Liver (tissue), 8 donors: ENCODE measurements at regions not wholly inside any gene's neighbourhood (a gene's known extent, or its start where the extent isn't known, plus 50 kb on each side); places are given as distances from the start of the nearest gene placed in this dataset.

Experiments
- DNase-seq: peaks from one replicate; pipeline ENCODE4 v3.0.0-alpha.2; 2017; ENCODE audit warnings: low spot score
- H3K27ac ChIP-seq, 2 donors: one replicate each; pipeline ENCODE4 v1.7.0; 2013; ENCODE audit warnings: inconsistent platforms in 2 of 2, low read length in 2 of 2, control low read depth in 1 of 2, low read depth in 1 of 2, mild to moderate bottlenecking in 1 of 2
- H3K27me3 ChIP-seq, 4 donors: one replicate each; pipeline versions ENCODE4 v1.6.1 to v1.7.0; 2013; ENCODE audit warnings: low read length in 3 of 4, inconsistent platforms in 1 of 4, mild to moderate bottlenecking in 1 of 4, moderate library complexity in 1 of 4; ENCODE audit not compliant: control insufficient read depth in 4 of 4, insufficient read depth in 4 of 4
- H3K36me3 ChIP-seq, 4 donors: one replicate each; pipeline versions ENCODE4 v1.6.1 to v1.7.0; 2013; ENCODE audit warnings: low read length in 3 of 4, mild to moderate bottlenecking in 3 of 4, low read depth in 1 of 4, moderate library complexity in 1 of 4; ENCODE audit not compliant: control insufficient read depth in 4 of 4, insufficient read depth in 3 of 4
- H3K4me1 ChIP-seq, 4 donors: one replicate each; pipeline versions ENCODE4 v1.6.1 to v1.7.0; 2013; ENCODE audit warnings: low read length in 3 of 4, mild to moderate bottlenecking in 3 of 4, moderate library complexity in 1 of 4; ENCODE audit not compliant: control insufficient read depth in 4 of 4, insufficient read depth in 4 of 4
- H3K4me3 ChIP-seq, 3 donors: one replicate each; pipeline versions ENCODE4 v1.6.1 to v1.7.0; 2013; ENCODE audit warnings: low read length in 3 of 3, control low read depth in 1 of 3, low read depth in 1 of 3, mild to moderate bottlenecking in 1 of 3
- H3K9ac ChIP-seq, 2 donors: one replicate each; pipeline ENCODE4 v1.7.0; 2013; ENCODE audit warnings: low read length in 2 of 2, mild to moderate bottlenecking in 2 of 2, moderate library complexity in 2 of 2, control low read depth in 1 of 2, low read depth in 1 of 2
- H3K9me3 ChIP-seq, 4 donors: one replicate each; pipeline versions ENCODE4 v1.6.1 to v1.7.0; 2013; ENCODE audit warnings: low read length in 3 of 4; ENCODE audit not compliant: control insufficient read depth in 4 of 4
- ATF3 ChIP-seq: IDR thresholded peaks from 2 replicates; pipeline ENCODE4 v1.6.1; 2016; ENCODE audit warnings: antibody characterized with exemption
- CTCF ChIP-seq: fragments of 150-350 bp; IDR thresholded peaks from 2 replicates; pipeline ENCODE4 v1.5.1; 2017; ENCODE audit warnings: improper control_type of control experiment, low read depth, low read length; ENCODE audit not compliant: missing input control
- EGR1 ChIP-seq, 2 donors: IDR thresholded peaks; 2 replicates each; pipeline ENCODE4 v1.6.1; 2016 to 2018; ENCODE audit warnings: antibody characterized with exemption in 2 of 2, low read depth in 2 of 2
- FOXA1 ChIP-seq: IDR thresholded peaks from 2 replicates; pipeline ENCODE4 v1.6.1; 2016; ENCODE audit warnings: antibody characterized with exemption
- FOXA2 ChIP-seq: IDR thresholded peaks from 2 replicates; pipeline ENCODE4 v1.6.1; 2016; ENCODE audit warnings: antibody characterized with exemption
- GABPA ChIP-seq, 2 donors: IDR thresholded peaks in 1 of 2; conservative IDR thresholded peaks in 1 of 2; 2 replicates each; pipeline ENCODE4 v1.6.1; 2016; ENCODE audit warnings: antibody characterized with exemption in 2 of 2, mild to moderate bottlenecking in 1 of 2, moderate library complexity in 1 of 2
- HNF4A ChIP-seq, 2 donors: conservative IDR thresholded peaks; 2 replicates each; pipeline ENCODE4 v1.6.1; 2016; ENCODE audit warnings: antibody characterized with exemption in 2 of 2, mild to moderate bottlenecking in 2 of 2
- HNF4G ChIP-seq: IDR thresholded peaks from 2 replicates; pipeline ENCODE4 v1.6.1; 2016; ENCODE audit warnings: antibody characterized with exemption
- JUND ChIP-seq, 2 donors: IDR thresholded peaks; 2 replicates each; pipeline ENCODE4 v1.6.1; 2016; ENCODE audit warnings: antibody characterized with exemption in 2 of 2
- MAX ChIP-seq: IDR thresholded peaks from 2 replicates; pipeline ENCODE4 v1.6.1; 2016; ENCODE audit warnings: antibody characterized with exemption
- NR2F2 ChIP-seq: IDR thresholded peaks from 2 replicates; pipeline ENCODE4 v1.6.1; 2016; ENCODE audit warnings: antibody characterized with exemption
- RAD21 ChIP-seq, 2 donors: IDR thresholded peaks; 2 replicates each; pipeline ENCODE4 v1.6.1; 2016; ENCODE audit warnings: antibody characterized with exemption in 2 of 2, mild to moderate bottlenecking in 2 of 2
- RXRA ChIP-seq, 2 donors: IDR thresholded peaks; 2 replicates each; pipeline ENCODE4 v1.6.1; 2017 to 2018; ENCODE audit warnings: antibody characterized with exemption in 2 of 2, mild to moderate bottlenecking in 1 of 2
- SP1 ChIP-seq: IDR thresholded peaks from 2 replicates; pipeline ENCODE4 v1.6.1; 2018; ENCODE audit warnings: antibody characterized with exemption, mild to moderate bottlenecking
- TAF1 ChIP-seq: conservative IDR thresholded peaks from 2 replicates; pipeline ENCODE4 v1.6.1; 2016; ENCODE audit warnings: antibody characterized with exemption, mild to moderate bottlenecking
- YY1 ChIP-seq: IDR thresholded peaks from 2 replicates; pipeline ENCODE4 v1.6.1; 2016; ENCODE audit warnings: antibody characterized with exemption, mild to moderate bottlenecking
- ZBTB33 ChIP-seq: IDR thresholded peaks from 2 replicates; pipeline ENCODE4 v1.6.1; 2016; ENCODE audit warnings: antibody characterized with exemption
- WGBS: extraction: QIAGEN DNeasy Blood & Tissue Kit; methylation state at CpG from one replicate; pipeline ENCODE4 v1.1.7; 2013; 5-methylcytosine and 5-hydroxymethylcytosine counted together
- TF ChIP-seq, protein P1 (sequence below): IDR thresholded peaks from 2 replicates; pipeline ENCODE4 v1.6.1; 2016; ENCODE audit warnings: antibody characterized with exemption, mild to moderate bottlenecking
- donor health status: healthy.
- donor health status: healthy.
- donor health status: healthy.
- donor health status: healthy.
- donor health status: healthy.

GRCh38 chr20:19860737-19861136, 102.7 kb downstream of the RIN2 start:
- peaks cover 3 to 15% (median 13%) of the 10 kb centered on the region in 4 donors for H3K4me1 ChIP-seq
- no peak overlapping the region for H3K27ac ChIP-seq
- no peak overlapping the region for H3K4me3 ChIP-seq
- TF ChIP-seq GABPA (IDR thresholded peaks at IDR 0.05 in 1 of 2, conservative IDR thresholded peaks at IDR 0.05 in 1 of 2) (no peak), HNF4A (conservative IDR thresholded peaks at IDR 0.05) (peak; percentile 10 to 33), NR2F2 (no peak), FOXA2 (no peak), EGR1 (IDR thresholded peaks at IDR 0.05; ENCODE audit: low read depth in 2 of 2) (no peak), ZBTB33 (no peak), JUND (IDR thresholded peaks at IDR 0.05) (no peak), RXRA (IDR thresholded peaks at IDR 0.05) (peak in 1 of 2 donors; percentile 50), HNF4G (no peak), SP1 (peak; percentile 13), FOXA1 (no peak), ATF3 (no peak), TAF1 (no peak), CTCF (no peak), YY1 (no peak), MAX (no peak), RAD21 (IDR thresholded peaks at IDR 0.05) (no peak)
- TF ChIP-seq, protein P1, sequence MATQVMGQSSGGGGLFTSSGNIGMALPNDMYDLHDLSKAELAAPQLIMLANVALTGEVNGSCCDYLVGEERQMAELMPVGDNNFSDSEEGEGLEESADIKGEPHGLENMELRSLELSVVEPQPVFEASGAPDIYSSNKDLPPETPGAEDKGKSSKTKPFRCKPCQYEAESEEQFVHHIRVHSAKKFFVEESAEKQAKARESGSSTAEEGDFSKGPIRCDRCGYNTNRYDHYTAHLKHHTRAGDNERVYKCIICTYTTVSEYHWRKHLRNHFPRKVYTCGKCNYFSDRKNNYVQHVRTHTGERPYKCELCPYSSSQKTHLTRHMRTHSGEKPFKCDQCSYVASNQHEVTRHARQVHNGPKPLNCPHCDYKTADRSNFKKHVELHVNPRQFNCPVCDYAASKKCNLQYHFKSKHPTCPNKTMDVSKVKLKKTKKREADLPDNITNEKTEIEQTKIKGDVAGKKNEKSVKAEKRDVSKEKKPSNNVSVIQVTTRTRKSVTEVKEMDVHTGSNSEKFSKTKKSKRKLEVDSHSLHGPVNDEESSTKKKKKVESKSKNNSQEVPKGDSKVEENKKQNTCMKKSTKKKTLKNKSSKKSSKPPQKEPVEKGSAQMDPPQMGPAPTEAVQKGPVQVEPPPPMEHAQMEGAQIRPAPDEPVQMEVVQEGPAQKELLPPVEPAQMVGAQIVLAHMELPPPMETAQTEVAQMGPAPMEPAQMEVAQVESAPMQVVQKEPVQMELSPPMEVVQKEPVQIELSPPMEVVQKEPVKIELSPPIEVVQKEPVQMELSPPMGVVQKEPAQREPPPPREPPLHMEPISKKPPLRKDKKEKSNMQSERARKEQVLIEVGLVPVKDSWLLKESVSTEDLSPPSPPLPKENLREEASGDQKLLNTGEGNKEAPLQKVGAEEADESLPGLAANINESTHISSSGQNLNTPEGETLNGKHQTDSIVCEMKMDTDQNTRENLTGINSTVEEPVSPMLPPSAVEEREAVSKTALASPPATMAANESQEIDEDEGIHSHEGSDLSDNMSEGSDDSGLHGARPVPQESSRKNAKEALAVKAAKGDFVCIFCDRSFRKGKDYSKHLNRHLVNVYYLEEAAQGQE = no peak
- no peaks in the 10 kb centered on the region for H3K9me3 ChIP-seq
- no peaks in the 10 kb centered on the region for H3K36me3 ChIP-seq
- no peak for DNase-seq
- no peaks in the 10 kb centered on the region for H3K27me3 ChIP-seq
- H3K9ac ChIP-seq = no peak overlapping the region
- 31% methylated on average over 2 of the region's 2 CpGs for WGBS
